Tibial nerve (tissue), 4 donors: ENCODE measurements at regions not wholly inside any gene's neighbourhood (a gene's known extent, or its start where the extent isn't known, plus 50 kb on each side); places are given as distances from the start of the nearest gene placed in this dataset.

Experiments
- EP300 ChIP-seq, 2 donors: sonication (generic); formaldehyde crosslinking; IDR thresholded peaks; one replicate each; pipeline ENCODE4 v1.6.1; 2017; ENCODE audit warnings: antibody characterized with exemption in 2 of 2, mild to moderate bottlenecking in 1 of 2
- TF ChIP-seq, protein P1 (sequence below), 5 experiments: fragments of 200-600 bp in 3 of 5; fragments of 450-650 bp in 2 of 5; sonication (generic) in 3 of 5; IDR thresholded peaks; one replicate each; pipeline ENCODE4 v1.5.1; 2016 to 2019; ENCODE audit warnings: antibody characterized with exemption in 5 of 5, mild to moderate bottlenecking in 3 of 5, moderate library complexity in 2 of 5

DNA sequence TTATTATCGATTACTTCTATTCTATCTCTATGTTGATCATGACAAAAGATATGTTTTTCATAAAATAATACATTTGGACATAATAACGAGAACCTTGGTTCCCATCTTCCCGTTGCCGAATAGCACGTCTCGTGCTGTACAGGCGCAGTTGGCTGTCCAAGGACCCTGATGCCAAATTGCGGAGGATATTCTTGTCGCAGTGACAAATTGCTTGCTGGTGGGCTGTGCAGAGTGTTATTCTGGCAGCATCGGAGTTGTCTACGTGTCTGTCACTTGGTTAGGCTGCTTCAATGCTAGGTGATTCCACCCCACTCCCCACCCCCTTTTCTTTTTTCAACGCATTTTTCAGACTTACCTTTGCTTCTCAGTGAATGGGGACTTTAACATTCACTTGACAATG, 546.8 kb downstream of the PRKD1 start:
- TF ChIP-seq, protein P1, sequence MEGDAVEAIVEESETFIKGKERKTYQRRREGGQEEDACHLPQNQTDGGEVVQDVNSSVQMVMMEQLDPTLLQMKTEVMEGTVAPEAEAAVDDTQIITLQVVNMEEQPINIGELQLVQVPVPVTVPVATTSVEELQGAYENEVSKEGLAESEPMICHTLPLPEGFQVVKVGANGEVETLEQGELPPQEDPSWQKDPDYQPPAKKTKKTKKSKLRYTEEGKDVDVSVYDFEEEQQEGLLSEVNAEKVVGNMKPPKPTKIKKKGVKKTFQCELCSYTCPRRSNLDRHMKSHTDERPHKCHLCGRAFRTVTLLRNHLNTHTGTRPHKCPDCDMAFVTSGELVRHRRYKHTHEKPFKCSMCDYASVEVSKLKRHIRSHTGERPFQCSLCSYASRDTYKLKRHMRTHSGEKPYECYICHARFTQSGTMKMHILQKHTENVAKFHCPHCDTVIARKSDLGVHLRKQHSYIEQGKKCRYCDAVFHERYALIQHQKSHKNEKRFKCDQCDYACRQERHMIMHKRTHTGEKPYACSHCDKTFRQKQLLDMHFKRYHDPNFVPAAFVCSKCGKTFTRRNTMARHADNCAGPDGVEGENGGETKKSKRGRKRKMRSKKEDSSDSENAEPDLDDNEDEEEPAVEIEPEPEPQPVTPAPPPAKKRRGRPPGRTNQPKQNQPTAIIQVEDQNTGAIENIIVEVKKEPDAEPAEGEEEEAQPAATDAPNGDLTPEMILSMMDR (IDR thresholded peaks at IDR 0.05), result no peak
- TF ChIP-seq EP300 (IDR thresholded peaks at IDR 0.05), result no peak
